SK-N-MC (cell line): ENCODE measurements at regions not wholly inside any gene's neighbourhood (a gene's known extent, or its start where the extent isn't known, plus 50 kb on each side); places are given as distances from the start of the nearest gene placed in this dataset.

Experiments used
- EZH2 ChIP-seq: fragments of 200-600 bp; sonication (generic); IDR thresholded peaks from one replicate; pipeline ENCODE4 v1.6.1; 2017; ENCODE audit warnings: antibody characterized with exemption
- FOXP2 ChIP-seq: optimal IDR thresholded peaks from 2 replicates; pipeline ENCODE3; 2011; ENCODE audit warnings: mild to moderate bottlenecking, moderate library complexity; ENCODE audit not compliant: insufficient read depth; ENCODE audit errors: extremely low read length, control extremely low read depth
- POLR2AphosphoS5 ChIP-seq: IDR thresholded peaks from 2 replicates; pipeline ENCODE4 v1.6.1; 2012; ENCODE audit warnings: mild to moderate bottlenecking, low read depth, low read length, borderline replicate concordance

- TF ChIP-seq EZH2 = no peak
- no peak for TF ChIP-seq POLR2AphosphoS5
- TF ChIP-seq FOXP2 = no peak
These were observed 51.5 kb upstream of the CNIH3 start for GRCh38 chr1:224564454-224565084.
